Activated CD4-positive, CD25-positive, alpha-beta regulatory T cell treated with anti-CD3 and anti-CD28 coated beads, Interleukin-2, amount 50 U/mL, for 24 hours (primary cell): ENCODE measurements at regions not wholly inside any gene's neighbourhood (a gene's known extent, or its start where the extent isn't known, plus 50 kb on each side); places are given as distances from the start of the nearest gene placed in this dataset.

Source experiments
- ATAC-seq, 2 donors: fragments of 150-1000 bp; cut with Tn5 transposase; one replicate each; pipeline ENCODE4 v1.10.0; 2021; ENCODE audit warnings: mild to moderate bottlenecking in 1 of 2, moderate library complexity in 1 of 2

- no peak for ATAC-seq
These were observed 108.2 kb upstream of the NAV3 start for GRCh38 chr12:77722536-77722935.

- ATAC-seq, result no peak
These were observed 110.4 kb upstream of the NAV3 start for GRCh38 chr12:77720258-77720657.

GRCh38 chr12:77710209-77710608 is 120.5 kb upstream of the NAV3 start:
- no peak for ATAC-seq

GRCh38 chr12:77697126-77697525 is 133.6 kb upstream of the NAV3 start:
- no peak for ATAC-seq

GRCh38 chr12:77696183-77696582 is 134.5 kb upstream of the NAV3 start:
- no peak for ATAC-seq

GRCh38 chr12:77689510-77690086 is 141.1 kb upstream of the NAV3 start:
- no peak for ATAC-seq

- ATAC-seq, result no peak
These were observed 143.4 kb upstream of the NAV3 start for GRCh38 chr12:77687321-77687720.

- no peak for ATAC-seq
These were observed 143.9 kb upstream of the NAV3 start for GRCh38 chr12:77686760-77687159.

- no peak for ATAC-seq
These were observed 144.8 kb upstream of the NAV3 start for GRCh38 chr12:77685901-77686300.

- no peak for ATAC-seq
These were observed 145.6 kb upstream of the NAV3 start for GRCh38 chr12:77685112-77685511.

- ATAC-seq, result no peak
These were observed 148.2 kb upstream of the NAV3 start for GRCh38 chr12:77682488-77682887.

- no peak for ATAC-seq
These were observed 149.0 kb upstream of the NAV3 start for GRCh38 chr12:77681726-77682125.

GRCh38 chr12:77679686-77680085 is 151.0 kb upstream of the NAV3 start:
- no peak for ATAC-seq

GRCh38 chr12:77678621-77679020 is 152.1 kb upstream of the NAV3 start:
- no peak for ATAC-seq

GRCh38 chr12:77667101-77667500 is 163.6 kb upstream of the NAV3 start:
- ATAC-seq, result no peak

- no peak for ATAC-seq
These were observed 182.0 kb upstream of the NAV3 start for GRCh38 chr12:77648716-77649115.

- ATAC-seq, result no peak
These were observed 184.6 kb upstream of the NAV3 start for GRCh38 chr12:77645966-77646598.

GRCh38 chr12:77644915-77645605 is 185.6 kb upstream of the NAV3 start:
- ATAC-seq, result no peak

- ATAC-seq, result no peak
These were observed 188.4 kb upstream of the NAV3 start for GRCh38 chr12:77642246-77642645.

GRCh38 chr12:77640356-77640755 is 190.3 kb upstream of the NAV3 start:
- no peak for ATAC-seq

GRCh38 chr12:77630790-77631445 is 199.8 kb upstream of the NAV3 start:
- no peak for ATAC-seq

- ATAC-seq, result no peak
These were observed 200.3 kb upstream of the NAV3 start for GRCh38 chr12:77630344-77630743.

- ATAC-seq, result no peak
These were observed 201.6 kb upstream of the NAV3 start for GRCh38 chr12:77629141-77629540.

- ATAC-seq, result no peak
These were observed 205.3 kb upstream of the NAV3 start for GRCh38 chr12:77625441-77625840.
